Iris pigment epithelial cell (primary cell): ENCODE measurements at regions not wholly inside any gene's neighbourhood (a gene's known extent, or its start where the extent isn't known, plus 50 kb on each side); places are given as distances from the start of the nearest gene placed in this dataset.
"Not testable (repeated sequence)": the region's sequence is repeated elsewhere in the genome, so short reads cannot be mapped to it uniquely, and the experiment has no call there.

Experiments used
- DNase-seq: peaks from one replicate; pipeline ENCODE4 v3.0.0-alpha.2; 2011; ENCODE audit warnings: low read depth

- DNase-seq, result no peak
Observed at GRCh38 chr1:94769551-94769950, 50.6 kb upstream of the SLC44A3 start.

- no peak for DNase-seq
Observed at GRCh38 chr1:94768036-94768435, 52.1 kb upstream of the SLC44A3 start.

DNA sequence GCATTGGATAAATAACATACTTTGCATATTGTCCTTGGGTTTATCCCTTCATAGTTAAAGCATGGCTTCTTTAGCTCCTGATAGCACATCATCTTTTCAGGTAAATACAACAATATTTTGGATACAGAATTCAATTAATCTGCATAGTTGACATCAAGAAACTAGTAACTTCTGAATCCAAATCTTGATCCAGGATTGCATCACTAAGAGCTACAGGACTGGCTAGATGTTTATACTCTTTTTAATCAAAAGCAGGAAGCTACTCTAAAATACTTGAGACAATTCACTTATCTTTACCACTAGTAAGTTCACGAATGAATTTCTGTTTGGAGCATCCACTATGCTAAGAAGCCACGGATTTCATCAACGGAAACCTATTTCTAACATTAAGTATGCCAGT lies 54.2 kb upstream of the SLC44A3 start:
- DNase-seq, result no peak

DNA sequence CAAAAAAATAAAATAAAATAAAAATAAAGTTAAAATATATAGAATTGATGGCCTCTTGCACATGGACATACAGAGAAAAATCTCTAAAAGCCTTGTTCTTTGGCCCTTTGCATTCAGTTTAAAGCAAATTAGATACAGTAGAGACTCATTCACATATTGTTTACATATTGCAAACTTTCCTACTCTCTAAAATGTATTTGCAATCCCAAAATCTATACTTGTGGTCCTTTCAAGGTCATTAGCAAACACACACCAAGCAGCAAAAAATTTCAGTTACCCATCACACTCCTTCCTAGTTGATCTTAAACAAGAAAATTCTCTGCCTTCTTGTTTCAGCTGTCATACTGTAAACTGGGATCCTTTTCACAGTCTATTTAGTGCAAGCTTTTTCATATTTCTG lies 61.0 kb upstream of the SLC44A3 start:
- DNase-seq, result no peak

GRCh38 chr1:94757931-94758330 lies 62.2 kb upstream of the SLC44A3 start:
- DNase-seq, result peak; percentile 68

DNA sequence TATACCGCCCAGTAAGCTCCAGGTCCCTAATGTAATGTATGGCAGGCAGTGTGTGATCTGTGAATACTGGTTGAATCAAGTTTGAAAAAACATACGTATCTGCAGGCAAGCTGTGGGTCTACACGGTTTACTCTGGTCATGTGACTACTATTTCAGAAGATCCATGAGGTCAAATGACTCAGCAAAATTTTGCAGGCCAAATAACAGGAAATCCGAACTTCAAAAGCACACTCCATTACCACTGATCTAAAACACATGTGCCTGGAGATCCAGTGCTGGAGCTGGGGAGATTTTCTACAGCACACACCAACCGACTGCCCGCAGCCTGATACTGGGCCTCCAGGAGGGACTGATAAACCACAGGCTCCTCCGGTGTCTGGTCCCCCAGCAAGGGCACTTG lies 64.5 kb upstream of the SLC44A3 start:
- DNase-seq, result peak; percentile 99

DNA sequence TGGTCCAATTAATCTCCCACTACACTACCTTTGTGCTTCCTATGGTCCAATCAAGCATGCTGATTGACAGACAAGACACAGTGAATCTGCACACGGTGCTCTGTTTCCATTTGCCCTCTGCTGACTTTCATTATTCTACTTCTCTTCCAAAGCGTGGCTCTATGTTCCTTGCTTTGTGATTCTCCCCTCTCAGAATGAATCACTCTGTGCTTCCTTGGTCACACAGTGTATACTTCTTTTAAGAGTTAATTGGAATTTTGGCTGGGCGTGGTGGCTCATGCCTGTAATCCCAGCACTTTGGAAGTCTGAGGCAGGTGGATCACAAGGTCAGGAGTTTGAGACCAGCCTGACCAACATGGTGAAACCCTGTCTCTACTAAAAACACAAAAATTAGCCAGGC lies 65.1 kb upstream of the SLC44A3 start:
- DNase-seq, result not testable (repeated sequence)

- DNase-seq, result no peak
Observed at GRCh38 chr1:94754570-94754969, 65.6 kb upstream of the SLC44A3 start.

- no peak for DNase-seq
Observed at GRCh38 chr1:94754095-94754494, 66.1 kb upstream of the SLC44A3 start.

- DNase-seq, result peak; percentile 51
Observed at GRCh38 chr1:94753171-94753972, 66.8 kb upstream of the SLC44A3 start.

- not testable (repeated sequence) for DNase-seq
Observed at GRCh38 chr1:94751483-94751882, 68.7 kb upstream of the SLC44A3 start.

DNA sequence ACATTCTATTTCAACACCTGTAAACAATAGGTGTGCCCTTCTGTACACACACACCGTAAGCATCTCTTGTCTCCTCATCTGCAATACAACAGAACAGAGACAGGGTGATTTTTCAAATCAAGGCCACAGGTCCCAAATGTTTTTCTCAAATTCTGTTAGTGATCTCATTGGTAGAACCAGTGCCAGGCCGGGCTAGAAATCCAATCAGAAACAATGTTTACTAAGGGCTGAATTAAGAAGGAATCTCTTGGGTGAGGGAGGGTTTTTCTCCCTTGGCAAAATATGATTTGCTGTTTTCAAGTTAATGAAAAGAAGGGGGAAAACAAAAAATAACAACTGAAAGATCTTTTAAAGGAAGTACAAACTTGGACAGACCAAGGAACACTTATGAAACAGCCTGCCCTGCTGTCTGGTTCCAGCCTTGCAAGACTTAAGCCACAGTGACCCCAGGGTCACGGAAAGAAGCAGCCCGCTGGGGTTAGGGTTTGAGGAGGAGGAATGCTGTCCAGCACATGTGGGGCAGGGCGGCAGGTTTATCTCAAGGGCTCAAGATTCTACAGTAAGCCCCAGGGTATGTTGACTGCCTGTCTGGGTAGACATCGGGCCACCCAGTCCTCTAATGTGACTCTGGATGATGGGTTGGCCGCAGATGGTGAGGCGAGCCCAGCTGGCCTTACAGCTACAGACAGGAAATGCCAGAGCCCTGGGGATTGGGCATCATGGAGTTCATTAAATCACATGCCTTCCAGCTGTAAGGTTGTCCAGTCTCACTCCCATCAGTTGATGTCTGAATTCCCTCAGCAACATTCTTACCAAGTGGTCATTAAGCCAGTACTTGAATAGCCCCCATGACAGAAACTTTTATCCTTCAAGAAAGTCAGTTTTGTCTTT lies 73.3 kb upstream of the SLC44A3 start:
- peak; percentile 73 for DNase-seq

- DNase-seq, result no peak
Observed at GRCh38 chr1:94745742-94746141, 74.4 kb upstream of the SLC44A3 start.

- peak; percentile 57 for DNase-seq
Observed at GRCh38 chr1:94743862-94744261, 76.3 kb upstream of the SLC44A3 start.

GRCh38 chr1:94741996-94742395 lies 78.2 kb upstream of the SLC44A3 start:
- no peak for DNase-seq

- DNase-seq, result peak; percentile 53
Observed at GRCh38 chr1:94741510-94741909, 78.6 kb upstream of the SLC44A3 start.

GRCh38 chr1:94739521-94740061 lies 80.6 kb upstream of the SLC44A3 start:
- peak; percentile 87 for DNase-seq

DNA sequence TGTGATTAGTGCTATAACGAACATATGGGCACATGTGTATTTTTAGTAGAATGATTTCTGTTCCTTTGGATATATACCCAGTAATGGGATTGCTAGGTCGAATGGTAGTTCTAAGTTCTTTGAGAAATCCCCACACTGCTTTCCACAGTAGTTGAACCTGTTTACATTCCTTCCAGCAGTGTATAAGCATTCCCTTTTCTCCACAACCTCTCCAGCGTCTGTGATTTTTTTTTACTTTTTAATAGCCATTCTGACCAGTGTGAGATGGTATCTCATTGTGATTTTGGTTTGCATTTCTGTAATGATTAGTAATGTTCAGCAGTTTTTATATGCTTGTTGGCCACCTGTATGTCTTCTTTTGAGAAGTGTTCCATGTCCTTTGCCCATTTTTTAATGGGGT lies 81.8 kb upstream of the SLC44A3 start:
- DNase-seq, result no peak

GRCh38 chr1:94737124-94737998 lies 82.8 kb upstream of the SLC44A3 start:
- peak; percentile 80 for DNase-seq

GRCh38 chr1:94736549-94736948 lies 83.6 kb upstream of the SLC44A3 start:
- no peak for DNase-seq

GRCh38 chr1:94736073-94736472 lies 84.1 kb upstream of the SLC44A3 start:
- DNase-seq, result no peak
